SK-N-SH treated with all-trans-retinoic acid at 6 μM for 48 hours (cell line): ENCODE measurements at regions not wholly inside any gene's neighbourhood (a gene's known extent, or its start where the extent isn't known, plus 50 kb on each side); places are given as distances from the start of the nearest gene placed in this dataset.

ENCODE experiments used
- ATAC-seq: fragments of 200-7000 bp; cut with Tn5 transposase; 3 replicates; pipeline ENCODE4 v1.9.1; 2020; ENCODE audit warnings: mild to moderate bottlenecking, moderate library complexity
- ARNTL ChIP-seq: fragments of 450-650 bp; formaldehyde crosslinking; IDR thresholded peaks from 2 replicates; pipeline ENCODE4 v1.5.0; 2020; ENCODE audit warnings: low read depth, mild to moderate bottlenecking, moderate library complexity, borderline replicate concordance
- BACH2 ChIP-seq: fragments of 250-450 bp; sonication (Bioruptor Pico); IDR thresholded peaks from 2 replicates; pipeline ENCODE4 v1.9.0; 2021; ENCODE audit warnings: mild to moderate bottlenecking, borderline replicate concordance
- CREB5 ChIP-seq: fragments of 250-450 bp; sonication (Bioruptor Pico); IDR thresholded peaks from 2 replicates; pipeline ENCODE4 v1.5.1; 2020; ENCODE audit warnings: low read depth, mild to moderate bottlenecking, moderate library complexity
- CSDC2 ChIP-seq: fragments of 250-450 bp; sonication (Bioruptor Pico); IDR thresholded peaks from 2 replicates; pipeline ENCODE4 v1.5.0; 2020; ENCODE audit warnings: mild to moderate bottlenecking, moderate library complexity
- CSRNP3 ChIP-seq: fragments of 250-450 bp; sonication (Bioruptor Pico); IDR thresholded peaks from 2 replicates; pipeline ENCODE4 v1.5.1; 2021; ENCODE audit warnings: mild to moderate bottlenecking, moderate library complexity
- ESRRG ChIP-seq: fragments of 250-450 bp; sonication (Bioruptor Pico); IDR thresholded peaks from 2 replicates; pipeline ENCODE4 v1.6.1; 2021; ENCODE audit warnings: mild to moderate bottlenecking
- GLIS3 ChIP-seq: fragments of 250-450 bp; sonication (Bioruptor Pico); IDR thresholded peaks from 2 replicates; pipeline ENCODE4 v1.5.0; 2020; ENCODE audit warnings: mild to moderate bottlenecking, moderate library complexity
- ISL1 ChIP-seq: fragments of 250-450 bp; sonication (Bioruptor Pico); IDR thresholded peaks from 2 replicates; pipeline ENCODE4 v2.1.2; 2022; ENCODE audit warnings: mild to moderate bottlenecking, moderate library complexity
- OSR1 ChIP-seq: fragments of 250-450 bp; sonication (Bioruptor Pico); IDR thresholded peaks from 2 replicates; pipeline ENCODE4 v1.8.0; 2022; ENCODE audit warnings: moderate library complexity, mild to moderate bottlenecking, inconsistent platforms
- PPARA ChIP-seq: fragments of 250-450 bp; sonication (Bioruptor Pico); IDR thresholded peaks from 2 replicates; pipeline ENCODE4 v1.5.0; 2020; ENCODE audit warnings: mild to moderate bottlenecking, borderline replicate concordance
- RARB ChIP-seq: fragments of 250-450 bp; sonication (Bioruptor Pico); IDR thresholded peaks from 2 replicates; pipeline ENCODE4 v1.8.0; 2021; ENCODE audit warnings: mild to moderate bottlenecking, moderate library complexity
- SNAI2 ChIP-seq: fragments of 250-450 bp; sonication (Bioruptor Pico); IDR thresholded peaks from 2 replicates; pipeline ENCODE4 v1.5.0; 2020; ENCODE audit warnings: mild to moderate bottlenecking, moderate library complexity
- TCF4 ChIP-seq: fragments of 250-450 bp; sonication (Bioruptor Pico); IDR thresholded peaks from 2 replicates; pipeline ENCODE4 v1.8.0; 2021; ENCODE audit warnings: mild to moderate bottlenecking, moderate library complexity, borderline replicate concordance
- TOX ChIP-seq: fragments of 250-450 bp; sonication (Bioruptor Pico); IDR thresholded peaks from 2 replicates; pipeline ENCODE4 v1.8.0; 2021; ENCODE audit warnings: mild to moderate bottlenecking, moderate library complexity, borderline replicate concordance
- ZC3H10 ChIP-seq: fragments of 250-450 bp; sonication (Bioruptor Pico); IDR thresholded peaks from 2 replicates; pipeline ENCODE4 v1.5.1; 2021; ENCODE audit warnings: mild to moderate bottlenecking, moderate library complexity
- ZFP30 ChIP-seq: fragments of 450-650 bp; formaldehyde crosslinking; IDR thresholded peaks from 2 replicates; pipeline ENCODE4 v1.5.0; 2022; ENCODE audit warnings: mild to moderate bottlenecking, moderate library complexity
- ZNF565 ChIP-seq: fragments of 450-650 bp; formaldehyde crosslinking; conservative IDR thresholded peaks from 2 replicates; pipeline ENCODE4 v1.5.0; 2020; ENCODE audit warnings: low read depth, mild to moderate bottlenecking, moderate library complexity
- ZNF70 ChIP-seq: fragments of 450-650 bp; formaldehyde crosslinking; IDR thresholded peaks from 2 replicates; pipeline ENCODE4 v1.5.0; 2020; ENCODE audit warnings: mild to moderate bottlenecking, moderate library complexity
- ZNF8 ChIP-seq: fragments of 450-650 bp; formaldehyde crosslinking; IDR thresholded peaks from 2 replicates; pipeline ENCODE4 v1.5.0; 2020; ENCODE audit warnings: mild to moderate bottlenecking, moderate library complexity
- TF ChIP-seq, protein P1 (sequence below): fragments of 250-450 bp; sonication (Bioruptor Pico); IDR thresholded peaks from 2 replicates; pipeline ENCODE4 v1.8.0; 2020; ENCODE audit warnings: mild to moderate bottlenecking, moderate library complexity, borderline replicate concordance
- TF ChIP-seq, protein P2 (sequence below): fragments of 250-450 bp; sonication (Bioruptor Pico); IDR thresholded peaks from 2 replicates; pipeline ENCODE4 v1.5.0; 2020; ENCODE audit warnings: mild to moderate bottlenecking, moderate library complexity

DNA sequence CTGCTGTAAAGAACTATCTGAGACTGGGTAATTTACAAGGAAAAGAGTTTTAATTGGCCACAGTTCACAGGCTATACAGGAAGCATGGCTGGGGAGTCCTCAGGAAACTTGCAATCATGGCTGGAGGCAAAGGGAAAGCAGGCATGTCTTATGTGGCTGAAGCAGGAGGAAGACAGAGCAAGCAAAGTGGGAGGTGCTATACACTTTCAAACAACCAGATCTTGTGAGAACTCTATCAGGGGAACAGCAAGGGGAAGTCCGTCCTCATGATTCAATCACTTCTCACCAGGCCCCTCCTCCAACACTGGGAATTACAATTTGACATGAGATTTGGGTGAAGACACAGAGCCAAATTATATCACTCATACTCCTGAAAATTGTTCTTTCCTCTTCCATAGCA, 109.5 kb upstream of the PKP2 start:
- TF ChIP-seq CREB5 (CRISPR knock-in tag) (no peak), TOX (CRISPR knock-in tag) (no peak), ZNF565 (CRISPR knock-in tag) (no peak), CSRNP3 (CRISPR knock-in tag) (no peak), OSR1 (CRISPR knock-in tag) (no peak), ZFP30 (CRISPR knock-in tag) (no peak), ZNF8 (CRISPR knock-in tag) (no peak), ZC3H10 (CRISPR knock-in tag) (no peak), PPARA (CRISPR knock-in tag) (no peak), ESRRG (CRISPR knock-in tag) (no peak), SNAI2 (CRISPR knock-in tag) (no peak), CSDC2 (no peak), BACH2 (CRISPR knock-in tag) (no peak), GLIS3 (CRISPR knock-in tag) (no peak), TCF4 (no peak), RARB (no peak)
- TF ChIP-seq, protein P1, sequence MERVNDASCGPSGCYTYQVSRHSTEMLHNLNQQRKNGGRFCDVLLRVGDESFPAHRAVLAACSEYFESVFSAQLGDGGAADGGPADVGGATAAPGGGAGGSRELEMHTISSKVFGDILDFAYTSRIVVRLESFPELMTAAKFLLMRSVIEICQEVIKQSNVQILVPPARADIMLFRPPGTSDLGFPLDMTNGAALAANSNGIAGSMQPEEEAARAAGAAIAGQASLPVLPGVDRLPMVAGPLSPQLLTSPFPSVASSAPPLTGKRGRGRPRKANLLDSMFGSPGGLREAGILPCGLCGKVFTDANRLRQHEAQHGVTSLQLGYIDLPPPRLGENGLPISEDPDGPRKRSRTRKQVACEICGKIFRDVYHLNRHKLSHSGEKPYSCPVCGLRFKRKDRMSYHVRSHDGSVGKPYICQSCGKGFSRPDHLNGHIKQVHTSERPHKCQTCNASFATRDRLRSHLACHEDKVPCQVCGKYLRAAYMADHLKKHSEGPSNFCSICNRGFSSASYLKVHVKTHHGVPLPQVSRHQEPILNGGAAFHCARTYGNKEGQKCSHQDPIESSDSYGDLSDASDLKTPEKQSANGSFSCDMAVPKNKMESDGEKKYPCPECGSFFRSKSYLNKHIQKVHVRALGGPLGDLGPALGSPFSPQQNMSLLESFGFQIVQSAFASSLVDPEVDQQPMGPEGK (CRISPR knock-in tag): no peak
- TF ChIP-seq, protein P2, sequence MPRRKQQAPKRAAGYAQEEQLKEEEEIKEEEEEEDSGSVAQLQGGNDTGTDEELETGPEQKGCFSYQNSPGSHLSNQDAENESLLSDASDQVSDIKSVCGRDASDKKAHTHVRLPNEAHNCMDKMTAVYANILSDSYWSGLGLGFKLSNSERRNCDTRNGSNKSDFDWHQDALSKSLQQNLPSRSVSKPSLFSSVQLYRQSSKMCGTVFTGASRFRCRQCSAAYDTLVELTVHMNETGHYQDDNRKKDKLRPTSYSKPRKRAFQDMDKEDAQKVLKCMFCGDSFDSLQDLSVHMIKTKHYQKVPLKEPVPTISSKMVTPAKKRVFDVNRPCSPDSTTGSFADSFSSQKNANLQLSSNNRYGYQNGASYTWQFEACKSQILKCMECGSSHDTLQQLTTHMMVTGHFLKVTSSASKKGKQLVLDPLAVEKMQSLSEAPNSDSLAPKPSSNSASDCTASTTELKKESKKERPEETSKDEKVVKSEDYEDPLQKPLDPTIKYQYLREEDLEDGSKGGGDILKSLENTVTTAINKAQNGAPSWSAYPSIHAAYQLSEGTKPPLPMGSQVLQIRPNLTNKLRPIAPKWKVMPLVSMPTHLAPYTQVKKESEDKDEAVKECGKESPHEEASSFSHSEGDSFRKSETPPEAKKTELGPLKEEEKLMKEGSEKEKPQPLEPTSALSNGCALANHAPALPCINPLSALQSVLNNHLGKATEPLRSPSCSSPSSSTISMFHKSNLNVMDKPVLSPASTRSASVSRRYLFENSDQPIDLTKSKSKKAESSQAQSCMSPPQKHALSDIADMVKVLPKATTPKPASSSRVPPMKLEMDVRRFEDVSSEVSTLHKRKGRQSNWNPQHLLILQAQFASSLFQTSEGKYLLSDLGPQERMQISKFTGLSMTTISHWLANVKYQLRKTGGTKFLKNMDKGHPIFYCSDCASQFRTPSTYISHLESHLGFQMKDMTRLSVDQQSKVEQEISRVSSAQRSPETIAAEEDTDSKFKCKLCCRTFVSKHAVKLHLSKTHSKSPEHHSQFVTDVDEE (CRISPR knock-in tag): no peak
- ATAC-seq: no peak

DNA sequence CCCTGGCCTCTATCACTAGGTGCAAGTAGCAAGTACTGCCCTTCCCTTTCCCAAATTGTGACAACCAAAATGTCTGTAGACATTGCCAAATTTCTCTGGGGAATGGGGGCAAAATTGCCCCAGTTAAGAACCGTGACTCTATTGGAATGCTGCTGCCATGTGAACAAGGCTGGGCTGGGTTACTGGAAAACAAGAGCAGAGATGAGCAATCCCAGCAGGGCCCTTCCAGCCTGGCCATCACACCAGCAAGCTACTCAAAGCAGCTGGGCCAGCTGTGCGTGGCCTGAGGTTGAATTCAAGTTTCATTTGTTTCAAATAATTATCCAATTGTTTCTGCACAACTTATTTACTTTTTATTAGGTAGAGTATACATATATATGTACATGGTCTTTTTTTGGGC, 103.4 kb upstream of the PKP2 start:
- TF ChIP-seq ZNF565 (CRISPR knock-in tag) (no peak), TCF4 (no peak), ISL1 (CRISPR knock-in tag) (no peak), CREB5 (CRISPR knock-in tag) (no peak), OSR1 (CRISPR knock-in tag) (no peak), ESRRG (CRISPR knock-in tag) (no peak), BACH2 (CRISPR knock-in tag) (no peak)
- no peak for ATAC-seq

DNA sequence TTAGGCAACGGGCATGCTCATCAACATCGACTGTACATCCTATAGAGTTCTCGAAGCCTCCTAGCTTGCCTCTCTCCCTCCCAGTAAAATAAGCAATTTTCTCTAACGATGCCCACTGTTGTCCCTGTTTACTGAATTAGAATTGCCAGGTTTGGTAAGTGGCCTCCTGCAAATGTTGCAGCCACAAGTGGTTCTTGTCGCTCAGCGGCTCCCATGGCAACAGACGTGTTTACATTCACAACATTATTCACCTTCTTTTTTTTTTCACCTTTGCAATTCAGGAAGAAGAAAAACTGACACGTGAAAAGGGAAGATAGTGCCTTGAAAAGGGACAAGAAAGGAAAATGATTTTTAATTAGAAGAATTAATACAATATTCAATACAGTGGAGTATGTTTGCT, 100.9 kb upstream of the PKP2 start:
- ATAC-seq: no peak
- TF ChIP-seq, protein P2 (CRISPR knock-in tag): no peak
- TF ChIP-seq TCF4 (no peak), ZNF565 (CRISPR knock-in tag) (no peak), CSDC2 (no peak), CREB5 (CRISPR knock-in tag) (no peak), OSR1 (CRISPR knock-in tag) (no peak), SNAI2 (CRISPR knock-in tag) (no peak), ZNF70 (CRISPR knock-in tag) (no peak), ARNTL (no peak)
- TF ChIP-seq, protein P1 (CRISPR knock-in tag): no peak
